HG02852 (cell line): ENCODE measurements at regions not wholly inside any gene's neighbourhood (a gene's known extent, or its start where the extent isn't known, plus 50 kb on each side); places are given as distances from the start of the nearest gene placed in this dataset.
"Not testable (repeated sequence)": the region's sequence is repeated elsewhere in the genome, so short reads cannot be mapped to it uniquely, and the experiment has no call there.

Experiments used
- ATAC-seq: cut with Tn5 transposase; IDR thresholded peaks from one replicate; pipeline ENCODE4 v1.9.1; 2021; ENCODE audit warnings: mild to moderate bottlenecking, moderate library complexity; ENCODE audit not compliant: unreplicated experiment

DNA sequence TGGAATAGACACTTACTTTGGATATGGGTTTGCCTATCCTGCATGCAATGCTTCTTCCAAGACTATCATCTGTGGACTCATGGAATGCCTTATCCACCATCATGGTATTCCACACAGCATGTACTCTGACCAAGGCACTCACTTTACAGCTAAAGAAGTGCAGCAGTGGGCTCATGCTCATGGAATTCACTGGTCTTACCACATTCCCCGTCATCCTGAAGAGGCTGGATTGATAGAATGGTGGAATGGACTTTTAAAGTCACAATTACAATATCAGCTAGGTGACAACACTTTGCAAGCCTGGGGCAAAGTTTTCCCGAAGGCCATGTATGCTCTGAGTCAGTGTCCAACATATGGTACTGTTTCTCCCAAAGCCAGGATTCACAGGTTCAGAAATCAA is 199.1 kb downstream of the GJA1 start:
- not testable (repeated sequence) for ATAC-seq

DNA sequence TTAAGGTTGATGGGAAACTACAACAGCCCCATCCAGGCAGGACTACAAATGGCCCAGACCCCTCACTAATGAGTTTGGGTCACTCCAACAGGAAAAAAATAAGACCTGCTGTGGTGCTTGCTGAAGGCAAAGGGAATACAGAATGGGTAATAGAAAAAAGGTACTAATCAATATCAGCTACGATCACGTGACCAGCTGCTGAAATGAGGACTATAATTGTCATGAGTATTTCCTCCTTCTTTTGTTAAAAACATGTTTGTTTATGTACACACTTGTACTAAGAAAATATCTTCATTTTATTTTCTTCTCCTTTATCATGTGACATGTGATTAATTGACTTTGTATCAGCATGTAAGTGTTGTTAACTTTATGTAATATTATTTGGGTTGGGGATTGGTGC is 199.9 kb downstream of the GJA1 start:
- ATAC-seq: no peak

DNA sequence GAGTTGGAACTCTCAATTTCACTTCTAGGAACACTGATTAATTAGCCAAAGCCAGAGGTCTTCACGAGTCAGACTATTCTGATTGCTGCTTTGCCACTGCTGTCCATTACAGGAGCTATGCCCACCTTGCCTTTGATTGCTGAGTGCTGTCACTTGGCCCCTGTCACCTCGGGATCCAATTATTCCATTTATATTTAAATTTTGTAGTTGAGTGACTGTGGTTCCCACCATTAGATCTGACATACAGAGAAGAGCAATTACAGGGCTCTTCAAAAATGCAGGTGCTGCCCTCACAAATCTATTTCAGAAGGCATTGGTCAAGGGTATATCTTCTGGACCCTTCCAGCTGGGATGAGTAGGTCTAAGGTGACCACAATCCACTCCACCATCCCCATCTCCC is 200.8 kb downstream of the GJA1 start:
- not testable (repeated sequence) for ATAC-seq

DNA sequence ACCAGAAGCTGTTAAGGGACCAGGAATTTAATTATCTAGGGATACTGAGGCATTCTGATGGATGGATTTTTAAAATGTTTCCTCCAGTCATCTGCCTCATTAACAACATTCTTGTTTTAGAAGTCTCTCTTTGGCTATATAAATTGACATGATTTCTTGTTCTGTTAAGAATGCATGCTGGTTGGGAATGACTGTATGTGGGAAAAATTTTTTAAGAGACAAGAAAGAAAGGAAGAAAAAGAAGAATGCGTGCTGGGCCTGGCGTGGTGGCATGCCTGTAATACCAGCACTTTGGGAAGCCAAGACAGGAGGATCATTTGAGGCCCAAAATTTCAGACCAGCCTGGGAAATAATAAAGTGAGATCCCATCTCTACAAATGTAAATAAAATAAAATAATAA is 203.6 kb downstream of the GJA1 start:
- ATAC-seq: no peak

DNA sequence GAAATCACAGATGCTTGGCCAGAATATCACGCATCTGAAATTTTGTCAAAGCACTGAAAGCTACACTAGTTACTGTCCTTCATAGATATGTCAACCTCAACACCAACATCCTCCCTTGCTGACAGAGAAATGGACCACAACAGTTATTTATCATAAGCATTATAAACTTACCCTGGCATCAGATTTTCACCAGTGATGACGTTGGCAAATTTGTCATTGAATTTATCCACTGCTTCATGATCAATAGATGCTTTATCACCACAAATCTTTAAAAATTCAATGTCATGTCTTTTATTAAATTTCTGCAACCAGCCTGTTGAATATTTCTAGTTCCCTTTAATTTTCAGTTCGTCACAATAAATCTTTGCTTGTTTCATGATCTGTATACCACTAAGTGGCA is 205.7 kb downstream of the GJA1 start:
- no peak for ATAC-seq

DNA sequence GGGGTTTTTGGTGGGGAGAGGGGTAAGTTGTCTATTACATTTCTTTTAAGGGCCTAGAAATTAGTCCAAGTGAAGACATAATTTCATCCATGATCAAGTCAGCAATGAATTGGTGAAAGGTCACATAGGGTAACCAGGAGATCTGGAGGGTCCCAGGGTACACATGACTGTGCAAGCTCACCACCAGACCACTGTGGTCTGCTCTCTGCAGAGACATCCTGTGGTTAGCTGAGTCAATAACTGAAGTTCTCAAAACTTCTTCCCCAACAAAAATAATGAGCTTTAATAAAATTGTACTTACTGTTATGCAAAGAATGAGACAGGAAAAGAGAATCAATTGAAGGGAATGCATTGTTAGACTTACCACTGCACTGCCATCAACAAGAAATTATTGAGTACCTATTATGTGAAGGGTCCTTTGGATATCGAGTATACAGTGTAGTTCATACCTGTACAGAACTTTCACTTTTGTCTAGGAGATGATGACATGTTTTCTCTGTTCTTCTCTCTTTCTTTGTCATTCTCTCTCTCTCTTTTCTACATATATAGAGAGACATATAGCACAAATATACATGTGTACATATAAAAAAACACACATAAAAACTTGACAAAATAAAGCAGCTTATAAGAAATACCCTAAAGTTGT is 209.8 kb downstream of the GJA1 start:
- no peak for ATAC-seq

DNA sequence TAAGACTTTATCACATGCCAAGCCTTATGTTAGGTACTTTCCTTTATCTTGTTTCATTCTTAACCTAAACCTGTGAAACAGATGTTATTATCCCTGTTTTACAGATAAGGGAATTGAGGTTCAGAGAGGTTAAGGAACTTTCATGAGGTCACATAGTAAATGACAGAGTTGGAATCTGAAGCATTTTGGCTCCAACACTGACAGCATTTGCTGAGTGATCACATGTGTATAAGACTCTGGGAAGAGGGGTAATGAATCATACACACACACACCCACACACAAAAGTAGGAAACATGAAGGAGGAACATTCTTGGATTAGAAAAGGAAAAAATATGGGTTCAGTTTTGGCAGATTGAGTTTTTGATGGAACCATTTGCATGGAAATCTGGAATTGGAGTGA is 212.5 kb downstream of the GJA1 start:
- ATAC-seq: no peak

DNA sequence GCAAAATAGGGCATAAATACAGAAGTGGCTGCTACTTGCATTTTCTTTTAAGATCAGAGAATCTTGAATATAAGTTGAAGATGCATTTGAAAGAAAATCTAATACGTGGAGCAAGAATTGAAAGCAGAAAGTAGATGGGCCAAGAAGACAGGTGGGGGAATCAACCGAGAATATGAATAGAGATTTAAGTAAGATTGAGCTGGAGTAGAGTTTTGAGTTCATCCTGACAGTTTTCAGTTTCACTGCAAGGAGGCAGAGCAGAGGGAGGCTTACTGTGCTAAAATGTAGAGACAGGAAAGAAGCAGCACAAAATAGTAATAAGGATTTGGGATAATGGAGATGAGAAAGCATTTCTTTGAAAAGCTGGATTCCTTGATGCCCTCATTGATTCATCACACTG is 214.5 kb downstream of the GJA1 start:
- no peak for ATAC-seq

DNA sequence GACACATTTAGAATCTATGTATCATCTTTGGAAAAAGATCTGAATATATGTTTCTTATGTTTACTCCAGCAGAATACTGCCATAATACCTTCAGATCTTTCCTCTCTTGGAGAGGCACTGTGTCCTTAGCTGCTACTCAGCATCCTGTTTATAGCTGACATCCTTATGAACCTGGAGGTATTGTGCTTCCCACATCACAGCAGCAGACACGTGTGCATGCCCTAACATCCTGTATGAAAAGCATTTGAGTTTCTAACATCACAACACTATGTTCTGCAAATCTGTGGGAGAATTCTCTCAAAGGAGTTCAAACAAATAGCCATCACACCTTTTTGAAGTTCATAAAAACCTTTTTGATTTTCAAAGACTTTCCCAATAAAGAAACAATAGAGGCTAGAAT is 216.0 kb downstream of the GJA1 start:
- no peak for ATAC-seq

DNA sequence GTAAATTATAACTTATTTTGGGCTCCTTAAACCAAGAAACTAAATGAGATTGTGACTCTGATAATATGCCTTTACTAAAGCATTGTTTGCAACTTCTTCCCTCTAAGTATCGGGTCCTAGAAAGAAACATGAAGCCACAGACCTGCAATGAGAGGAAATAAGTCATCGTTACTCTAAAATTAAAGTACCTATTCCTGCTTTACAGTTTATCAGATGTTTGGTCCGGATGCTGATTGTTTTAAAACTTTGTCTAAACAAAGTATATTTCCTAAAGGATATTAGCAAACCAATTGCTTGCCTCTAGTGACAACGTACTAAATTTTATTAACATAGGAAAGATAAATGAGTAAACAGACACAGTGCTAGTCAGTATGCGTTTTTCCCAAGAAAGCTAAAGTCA is 216.8 kb downstream of the GJA1 start:
- no peak for ATAC-seq

DNA sequence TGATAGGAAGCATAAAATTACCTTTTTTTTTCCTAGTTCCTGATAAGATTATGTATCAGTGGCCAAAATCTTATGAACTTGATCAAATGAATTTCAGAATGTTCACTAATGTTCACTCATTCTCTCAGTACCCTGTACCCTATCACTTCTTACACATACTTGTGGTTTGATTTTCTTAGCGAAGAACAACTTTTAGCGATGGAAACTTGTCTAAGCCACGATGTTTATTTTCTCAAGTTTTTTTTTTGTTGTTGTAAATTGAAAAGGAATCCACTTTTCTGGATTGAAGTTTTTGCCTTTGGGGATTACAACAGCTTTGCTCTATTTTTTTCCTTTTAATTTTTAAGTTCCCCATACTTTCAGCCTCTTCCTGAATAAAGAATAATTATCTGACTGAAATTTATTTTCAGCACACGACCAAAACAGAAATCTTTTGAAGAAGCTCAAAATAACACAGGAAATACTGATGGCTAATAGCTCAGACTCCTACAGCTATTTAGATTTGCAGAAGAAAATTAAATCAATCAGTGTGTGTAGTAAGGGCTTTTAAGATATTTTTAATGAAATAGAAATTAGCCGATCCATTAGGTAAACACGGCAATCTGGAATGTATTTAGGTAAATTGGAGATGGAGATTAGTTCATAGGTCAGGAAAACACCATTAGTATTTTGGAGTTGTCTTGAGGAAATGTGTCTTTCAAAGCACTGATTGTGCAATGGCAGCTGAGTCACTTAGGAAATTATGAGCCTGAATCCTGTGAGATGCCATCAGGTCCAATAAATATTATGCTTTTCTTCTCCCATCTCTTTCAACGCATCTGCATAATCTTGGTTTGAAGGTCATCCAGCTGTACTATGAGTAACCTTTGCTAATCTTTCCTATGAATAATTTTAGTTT is 217.5 kb downstream of the GJA1 start:
- no peak for ATAC-seq

DNA sequence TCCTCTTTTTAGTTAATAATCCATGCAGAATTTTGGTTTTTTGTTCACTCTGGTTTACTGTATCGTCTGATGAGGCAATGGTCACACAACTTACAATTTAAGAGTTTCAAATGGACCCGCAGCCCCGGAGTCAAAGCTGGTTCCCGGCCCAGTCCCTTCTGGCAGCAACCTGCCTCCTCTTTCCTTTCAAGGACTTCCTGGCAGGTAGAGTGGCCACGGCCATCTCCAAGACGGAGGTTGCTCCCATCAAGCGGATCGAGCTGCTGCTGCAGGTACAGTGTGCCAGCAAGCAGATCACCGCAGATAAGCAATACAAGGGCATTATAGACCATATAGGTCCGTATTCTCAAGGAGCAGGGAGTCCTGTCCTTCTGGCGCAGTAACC is 218.2 kb downstream of the GJA1 start:
- ATAC-seq: no peak

DNA sequence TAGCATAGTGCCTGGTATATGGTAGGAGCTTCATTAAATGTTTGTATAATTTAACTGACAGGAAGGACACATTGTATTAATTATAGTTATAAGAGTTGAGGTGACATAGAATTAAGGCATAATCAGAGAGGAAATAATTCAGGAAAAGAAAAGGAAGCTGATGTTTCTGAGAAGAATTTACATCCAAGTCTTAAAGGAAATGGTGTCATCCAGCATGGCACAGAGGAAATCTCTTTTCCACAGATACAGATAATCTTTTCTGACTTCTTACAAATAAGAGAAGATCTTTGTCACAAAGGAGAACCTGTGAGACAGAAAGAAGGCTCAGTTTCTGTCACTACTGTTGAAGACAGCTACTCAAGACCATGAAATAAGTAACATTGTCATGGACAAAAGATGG is 222.5 kb downstream of the GJA1 start:
- no peak for ATAC-seq

DNA sequence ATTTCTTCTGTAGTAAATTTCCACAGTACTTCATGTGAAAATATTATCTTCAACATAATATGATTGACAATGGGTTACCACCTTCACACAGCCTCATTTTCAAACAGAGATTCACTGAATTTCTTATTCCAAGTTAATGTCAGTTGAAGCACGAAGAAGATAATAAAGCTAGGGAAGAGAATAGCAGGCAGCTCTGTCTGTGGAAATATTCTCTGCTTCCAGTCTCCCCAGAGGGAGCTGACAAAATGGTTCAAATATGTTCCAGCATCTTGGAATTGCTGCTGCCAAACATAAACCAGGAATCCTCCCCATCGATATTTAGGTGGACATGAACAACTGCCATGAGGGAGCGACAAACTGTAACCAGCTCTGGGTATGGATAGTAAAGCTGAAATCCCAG is 224.8 kb downstream of the GJA1 start:
- no peak for ATAC-seq

DNA sequence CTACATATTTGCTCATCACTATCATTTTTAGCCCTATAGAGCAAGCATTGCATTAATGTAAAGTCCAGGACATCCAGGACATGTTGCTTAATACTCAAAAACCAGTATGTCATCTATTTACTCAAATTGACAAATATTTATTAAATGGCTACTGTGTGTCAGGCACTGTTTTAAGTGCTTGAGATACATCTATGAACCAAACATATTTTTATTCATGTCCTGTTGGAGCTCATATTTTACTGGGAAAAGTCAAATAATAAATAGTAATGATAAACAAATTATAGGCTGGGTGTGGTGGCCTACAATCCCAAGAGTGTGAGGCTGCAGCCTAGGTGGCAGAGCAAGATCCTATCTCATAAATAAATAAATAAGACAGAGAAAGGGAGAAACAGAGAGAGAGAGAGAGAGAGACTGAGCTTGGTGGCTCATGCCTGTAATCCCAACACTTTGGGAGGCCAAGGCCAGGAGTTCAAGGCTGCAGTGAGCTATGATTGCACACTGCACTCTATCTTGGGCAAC is 227.9 kb downstream of the GJA1 start:
- ATAC-seq: no peak

DNA sequence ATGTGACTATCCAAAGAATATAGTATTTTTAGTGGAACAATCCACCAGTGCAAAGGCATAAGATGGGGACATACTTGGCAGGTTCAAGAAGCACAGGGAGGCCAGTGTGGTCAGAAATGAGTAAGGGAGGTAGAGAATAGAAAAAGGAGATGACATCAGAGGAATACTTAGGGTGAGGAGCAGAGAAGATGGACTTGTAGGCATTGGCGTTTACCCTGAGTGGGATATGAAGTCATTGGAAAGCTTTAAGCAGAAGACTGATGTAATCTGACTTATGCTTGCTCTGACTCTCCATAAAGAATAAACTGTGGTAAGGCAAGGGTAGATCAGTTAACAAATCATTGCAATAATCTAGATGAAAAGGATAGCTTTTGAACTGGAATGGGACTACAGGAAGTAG is 228.7 kb downstream of the GJA1 start:
- ATAC-seq: no peak

DNA sequence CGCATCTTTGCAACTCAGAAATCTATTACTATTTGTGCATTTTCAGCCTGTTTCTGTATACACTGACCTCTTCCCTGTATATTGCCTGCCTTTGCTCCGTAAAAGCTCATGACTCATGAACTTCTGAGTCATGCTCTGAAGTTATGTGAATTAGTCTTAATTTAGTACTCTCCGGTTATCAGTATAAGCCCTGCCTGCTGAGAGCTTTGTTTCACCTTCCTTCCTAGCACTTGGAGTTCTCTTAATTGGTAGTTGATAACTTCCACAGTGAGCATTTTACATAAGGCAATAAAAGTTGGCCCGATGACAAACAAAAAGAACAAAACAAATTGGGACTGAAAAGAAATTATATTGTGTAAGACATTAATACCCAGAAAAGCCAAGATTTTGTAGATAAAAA is 231.4 kb downstream of the GJA1 start:
- ATAC-seq: no peak

DNA sequence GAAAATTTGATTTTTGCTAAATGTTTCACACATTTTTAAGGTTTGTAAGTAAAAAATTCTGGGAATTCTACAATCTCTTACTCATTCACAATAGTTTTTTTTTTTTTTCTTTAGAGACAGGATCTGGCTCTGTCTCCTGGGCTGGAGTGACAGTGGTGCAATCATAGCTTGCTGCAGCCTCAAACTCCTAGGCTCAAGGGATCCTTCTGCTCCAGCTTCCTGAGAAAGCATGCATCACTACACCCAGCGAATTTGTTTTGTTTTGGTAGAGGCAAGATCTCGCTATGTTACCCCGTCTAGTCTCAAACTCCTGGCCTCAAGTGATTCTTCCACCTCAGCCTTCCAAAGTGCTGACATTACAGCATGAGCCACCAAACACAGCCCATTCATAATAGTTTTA is 232.8 kb downstream of the GJA1 start:
- no peak for ATAC-seq

DNA sequence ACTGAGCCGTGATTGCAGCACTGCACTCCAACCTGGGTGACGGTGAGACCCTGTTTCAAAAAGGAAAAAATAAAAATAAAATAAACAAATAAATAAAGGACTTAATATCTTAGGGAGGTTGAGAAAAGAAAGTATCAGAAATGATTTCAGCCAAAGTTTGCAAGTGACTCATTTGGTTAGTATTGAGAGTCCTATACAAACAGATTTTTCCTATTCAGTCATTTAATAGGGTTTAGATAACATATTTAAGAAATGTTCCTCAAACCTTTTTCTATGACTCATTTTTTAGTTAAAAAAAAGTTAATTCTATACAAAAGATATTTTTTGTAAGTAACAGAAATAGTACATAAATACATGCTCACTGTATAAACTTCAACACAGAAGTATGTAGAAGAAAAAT is 235.1 kb downstream of the GJA1 start:
- no peak for ATAC-seq

DNA sequence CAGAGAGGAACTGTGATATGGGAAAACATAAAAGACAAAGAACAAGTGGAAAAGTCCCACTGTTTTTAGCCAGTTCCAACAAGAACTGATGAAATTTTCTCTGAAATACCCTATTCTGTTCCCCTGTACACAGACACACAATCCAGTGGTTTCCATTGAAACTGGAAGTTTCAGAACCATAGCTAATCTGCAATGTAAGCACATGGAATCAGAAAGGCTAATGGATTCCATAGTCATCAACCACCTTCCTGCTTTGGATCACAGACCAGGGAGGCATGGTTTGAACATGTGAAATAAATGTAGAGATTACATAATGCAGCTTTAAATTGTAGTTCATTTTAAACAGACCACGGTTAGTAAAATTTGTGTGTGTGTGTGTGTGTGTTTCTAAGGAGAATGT is 242.1 kb downstream of the GJA1 start:
- ATAC-seq: no peak

DNA sequence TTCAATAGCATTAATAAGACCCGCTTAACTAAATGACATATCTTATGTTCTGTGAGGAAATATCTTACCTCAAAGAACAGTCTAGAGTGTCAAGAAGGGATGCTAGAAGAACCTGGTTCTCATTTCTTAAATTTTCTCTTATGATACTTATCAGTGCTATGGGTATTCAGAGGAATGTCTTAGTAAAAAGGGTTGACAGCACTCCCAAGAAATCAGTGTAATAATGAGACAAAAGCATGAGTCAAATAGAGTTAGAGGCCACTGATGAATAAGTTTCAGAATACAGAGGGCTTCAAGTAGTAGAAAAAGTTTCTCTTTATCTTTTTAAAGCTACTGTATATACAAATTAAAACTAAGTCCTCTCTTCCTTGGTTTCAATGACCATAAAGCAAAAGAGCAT is 242.8 kb downstream of the GJA1 start:
- no peak for ATAC-seq

DNA sequence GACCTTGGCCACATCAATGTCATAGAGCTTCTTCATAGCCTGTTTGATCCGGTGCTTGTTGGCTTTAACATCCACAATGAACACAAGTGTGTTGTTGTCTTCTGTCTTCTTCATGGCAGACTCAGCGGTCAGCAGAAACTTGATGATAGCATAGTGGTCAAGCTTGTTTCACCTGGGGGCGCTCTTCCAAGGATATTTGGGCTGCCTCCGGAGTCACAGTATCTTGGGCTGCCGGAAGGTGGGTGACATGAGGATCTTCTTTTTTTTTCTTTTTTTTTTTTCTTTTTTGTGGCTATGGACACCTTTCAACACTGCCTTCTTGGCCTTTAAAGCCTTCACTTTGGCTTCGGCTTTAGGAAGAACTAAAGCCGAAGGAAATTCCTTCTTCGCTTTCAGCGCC is 244.6 kb downstream of the GJA1 start:
- no peak for ATAC-seq
